HG03064 (cell line): ENCODE measurements at regions not wholly inside any gene's neighbourhood (a gene's known extent, or its start where the extent isn't known, plus 50 kb on each side); places are given as distances from the start of the nearest gene placed in this dataset.

Source experiments
- ATAC-seq: cut with Tn5 transposase; IDR thresholded peaks from one replicate; pipeline ENCODE4 v1.9.1; 2021; ENCODE audit warnings: low read depth; ENCODE audit not compliant: unreplicated experiment

DNA sequence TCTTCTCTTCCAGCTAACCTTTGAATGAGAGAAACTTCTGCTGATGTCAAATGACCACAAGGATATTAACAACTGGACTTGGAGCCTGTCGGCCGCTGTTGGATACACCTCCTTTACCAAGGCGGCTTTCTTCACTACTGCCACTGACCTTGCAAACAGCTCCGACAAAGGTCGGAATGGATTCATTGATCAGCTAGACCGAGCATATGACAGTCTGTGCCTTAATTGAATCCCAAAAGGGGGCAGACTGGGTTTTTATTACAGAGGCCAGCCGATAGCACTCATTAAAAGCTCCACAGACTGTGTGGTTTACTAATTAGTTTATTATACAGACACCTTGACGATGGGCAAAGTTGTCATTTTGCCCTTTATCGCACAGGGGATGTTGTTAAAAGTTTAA, 394.5 kb downstream of the RERGL start:
- ATAC-seq: no peak

DNA sequence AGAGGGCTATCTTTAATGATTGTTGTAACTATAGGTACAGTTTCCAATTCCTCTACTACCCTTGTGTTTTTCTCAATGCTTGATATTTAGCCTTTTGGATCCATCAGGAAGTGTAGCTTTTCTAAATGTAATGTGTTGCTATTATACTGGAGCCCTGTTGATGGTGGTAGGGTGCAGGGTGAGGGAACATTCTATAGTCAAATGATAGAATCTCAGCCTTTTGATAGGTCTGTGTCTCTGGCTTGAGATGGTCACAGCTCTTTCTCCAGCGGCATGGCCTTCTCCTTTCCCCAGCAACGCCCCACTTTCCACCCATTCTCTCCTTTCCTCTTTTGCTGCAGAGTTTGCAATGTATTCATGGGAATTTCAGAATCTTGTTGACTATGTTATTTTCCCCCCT, 398.6 kb downstream of the RERGL start:
- ATAC-seq: no peak

DNA sequence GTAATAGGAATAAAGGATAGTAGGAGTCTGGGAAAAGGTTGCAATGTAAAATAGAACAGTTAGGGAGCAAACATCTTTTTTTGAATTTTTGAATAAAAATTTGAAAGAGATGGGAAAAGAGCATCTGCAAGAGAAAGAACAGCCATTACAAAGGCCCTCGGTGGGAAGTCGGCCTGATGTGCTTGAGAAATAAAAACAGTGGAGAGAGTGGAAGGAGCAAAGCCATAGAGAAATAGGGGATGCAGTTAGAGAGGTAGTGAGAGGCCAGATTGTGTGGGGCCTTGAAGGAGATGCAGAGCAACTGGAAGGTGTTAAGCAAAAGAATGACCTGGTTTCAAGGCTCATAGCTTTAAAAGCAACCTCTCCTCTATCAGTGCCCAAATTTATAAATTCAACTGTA, 409.8 kb downstream of the RERGL start:
- ATAC-seq: no peak

- no peak for ATAC-seq
Observed at GRCh38 chr12:17666641-17667324, 423.2 kb downstream of the RERGL start.

- ATAC-seq: no peak
Observed at GRCh38 chr12:17665839-17666238, 424.2 kb downstream of the RERGL start.

DNA sequence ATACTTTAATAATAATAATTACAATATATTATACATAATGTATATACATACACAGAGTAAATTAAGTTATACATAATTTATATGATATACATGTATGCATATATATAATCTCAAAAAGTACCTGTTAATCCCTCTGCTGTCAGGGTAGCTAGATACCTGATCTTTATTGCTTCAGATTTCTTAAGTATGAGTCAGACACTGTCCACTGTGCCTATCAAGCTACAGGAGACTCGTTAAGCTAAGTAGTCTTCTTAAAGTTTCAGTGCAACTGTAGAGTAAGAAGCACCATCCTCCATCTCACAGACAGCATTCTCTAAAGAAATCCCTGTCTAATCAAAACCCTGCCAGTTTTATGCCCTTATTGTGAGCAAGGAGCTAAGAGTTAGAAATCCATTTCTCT, 428.7 kb downstream of the RERGL start:
- ATAC-seq: no peak

- ATAC-seq: no peak
Observed at GRCh38 chr12:17652436-17652835, 437.6 kb downstream of the RERGL start.

- no peak for ATAC-seq
Observed at GRCh38 chr12:17642340-17642650, 447.7 kb downstream of the RERGL start.

- no peak for ATAC-seq
Observed at GRCh38 chr12:17640615-17641014, 449.4 kb downstream of the RERGL start.

- no peak for ATAC-seq
Observed at GRCh38 chr12:17618831-17619230, 471.2 kb downstream of the RERGL start.

GRCh38 chr12:17609701-17610100, 480.3 kb downstream of the RERGL start:
- no peak for ATAC-seq

GRCh38 chr12:17609153-17609552, 480.8 kb downstream of the RERGL start:
- ATAC-seq: no peak

DNA sequence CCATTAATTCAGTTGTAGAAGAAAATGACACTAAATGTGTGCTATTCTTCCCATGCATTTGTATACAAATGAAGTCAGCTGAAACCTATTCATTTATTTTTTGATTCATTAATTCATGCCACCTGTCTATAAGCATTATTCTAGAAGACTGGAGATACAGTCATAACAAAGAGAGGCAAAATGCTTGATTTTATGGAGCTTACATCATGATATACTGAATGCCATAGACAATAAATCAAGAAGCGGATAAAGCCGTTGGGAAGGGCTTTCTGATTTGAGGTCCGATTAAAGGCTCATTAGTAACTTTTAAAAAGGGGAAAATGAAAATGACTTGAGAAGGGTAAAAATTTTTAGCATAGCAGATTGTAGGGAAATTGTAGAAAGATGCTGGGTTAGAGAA, 494.9 kb downstream of the RERGL start:
- no peak for ATAC-seq

GRCh38 chr12:17593715-17594406, 496.1 kb downstream of the RERGL start:
- ATAC-seq: no peak

DNA sequence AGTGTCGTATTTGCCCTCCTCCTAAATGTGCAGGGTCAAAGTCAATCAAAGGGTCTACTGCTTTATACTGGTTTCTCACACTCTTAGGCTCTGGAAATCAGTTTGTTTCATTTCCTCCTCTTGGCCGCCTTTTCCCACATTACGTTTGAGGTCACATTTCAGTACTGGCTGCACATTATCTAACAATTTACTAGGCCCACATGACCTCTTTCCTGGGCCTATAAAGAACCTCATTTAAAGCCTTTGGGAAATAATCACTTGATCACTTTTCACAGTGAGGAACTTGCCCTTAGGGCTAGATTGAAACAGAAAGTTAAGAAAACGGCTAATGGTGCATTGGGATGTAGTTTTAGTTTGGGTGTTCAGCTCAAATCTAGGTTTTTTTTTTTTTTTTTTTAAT, 497.5 kb downstream of the RERGL start:
- no peak for ATAC-seq

- ATAC-seq: no peak
Observed at GRCh38 chr12:17591005-17591681, 498.9 kb downstream of the RERGL start.

DNA sequence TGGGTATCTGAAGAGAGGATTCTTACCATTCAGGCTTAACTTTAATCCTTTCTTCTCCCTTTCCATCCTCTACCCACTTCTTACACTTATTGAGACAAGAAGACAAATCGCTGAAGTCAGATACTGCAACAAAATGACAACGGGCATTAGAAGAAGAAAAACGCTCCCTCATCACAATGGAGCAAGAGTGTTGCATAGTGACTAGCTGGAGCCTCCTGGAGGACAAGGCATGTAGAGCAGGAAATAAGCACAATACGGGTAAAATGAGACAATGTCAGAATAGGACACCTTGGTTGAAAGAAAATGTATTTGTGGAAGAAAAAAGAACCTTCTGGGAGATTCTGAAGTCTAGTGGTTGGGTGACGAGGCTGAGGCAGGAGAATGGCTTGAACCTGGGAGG, 501.0 kb downstream of the RERGL start:
- ATAC-seq: no peak

DNA sequence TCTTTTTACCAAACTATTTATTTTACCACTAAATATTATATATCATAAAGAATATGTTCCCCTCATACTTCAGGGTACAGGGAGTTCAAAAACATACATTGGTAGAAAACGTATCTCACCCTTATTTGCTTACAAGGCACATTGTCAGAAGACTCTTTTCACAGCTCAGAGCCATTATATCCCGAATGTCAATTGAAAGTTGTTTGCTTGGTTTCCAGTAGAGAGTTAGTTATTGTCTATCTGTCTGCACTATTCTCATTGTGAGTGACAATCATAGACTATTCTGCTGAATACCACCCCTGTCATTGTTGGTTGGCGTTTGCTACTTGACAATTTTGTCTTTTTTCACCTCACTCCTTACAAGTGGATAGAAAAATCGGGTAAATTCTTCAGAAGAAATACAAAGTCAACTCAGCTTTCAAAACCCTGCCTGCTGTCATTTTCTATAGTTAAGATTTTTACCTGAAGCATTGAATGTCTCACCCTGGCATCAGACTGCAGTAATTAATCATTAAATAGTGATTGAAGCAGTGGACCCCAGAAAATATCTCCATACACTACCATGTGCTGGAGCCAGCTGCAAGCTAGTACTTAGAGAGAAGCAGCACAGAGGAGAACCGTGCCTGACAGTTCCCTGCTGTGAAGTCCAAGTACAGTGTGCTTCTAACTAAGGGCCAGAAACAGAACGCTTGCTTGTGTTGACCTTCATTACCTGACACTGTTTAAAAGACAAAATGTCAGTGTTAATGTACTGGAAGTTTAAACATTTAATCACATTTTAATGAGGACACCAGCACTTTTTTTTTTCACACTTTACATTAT, 510.6 kb downstream of the RERGL start:
- no peak for ATAC-seq

DNA sequence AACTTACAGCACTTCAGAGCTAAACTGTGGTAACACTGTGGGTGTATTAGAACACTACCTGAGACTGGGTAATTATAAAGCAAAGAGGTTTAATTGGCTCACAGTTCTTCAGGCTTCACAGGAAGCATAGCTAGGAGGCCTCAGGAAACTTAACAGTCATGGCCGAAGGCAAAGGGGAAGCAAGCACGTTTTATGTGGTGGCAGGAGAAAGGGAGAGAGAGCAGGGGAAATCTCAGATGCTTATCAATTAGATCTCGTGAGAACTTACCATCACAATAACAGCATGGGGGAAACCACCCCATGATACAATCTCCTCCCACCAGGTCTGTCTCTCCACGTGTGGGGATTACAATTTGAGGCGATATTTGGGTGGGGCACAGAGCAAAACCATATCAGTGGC, 512.6 kb downstream of the RERGL start:
- ATAC-seq: no peak

GRCh38 chr12:17572250-17572649, 517.7 kb downstream of the RERGL start:
- ATAC-seq: no peak

DNA sequence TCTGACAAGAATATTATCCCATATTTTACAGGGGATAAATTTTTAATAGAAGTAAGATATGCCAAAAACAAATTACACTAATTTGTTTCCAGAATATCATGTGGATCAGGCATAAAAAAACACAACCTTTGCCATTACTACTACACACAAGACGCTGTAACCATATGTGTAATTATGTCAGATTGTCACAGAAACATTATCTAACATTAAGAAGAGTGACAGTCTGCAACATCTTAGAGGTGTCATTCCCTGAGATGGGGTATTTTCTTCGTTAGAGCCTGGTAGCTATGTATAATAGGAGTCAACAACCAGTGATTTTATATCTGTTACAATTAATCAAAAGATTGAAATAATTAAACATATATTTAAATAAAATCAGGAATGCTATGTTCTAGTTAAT, 518.9 kb downstream of the RERGL start:
- ATAC-seq: no peak
